SK-N-SH (cell line): ENCODE measurements at regions not wholly inside any gene's neighbourhood (a gene's known extent, or its start where the extent isn't known, plus 50 kb on each side); places are given as distances from the start of the nearest gene placed in this dataset.

Source experiments
- CTCF ChIA-PET: fragments of 300-600, 350-600 bp; formaldehyde crosslinking; extraction: SDS; loops from one replicate; lab custom pipeline; 2021; lab: Yijun Ruan, JAX
- POLR2A ChIA-PET: fragments of 350-600 bp; sonication (Branson Sonifier 250); formaldehyde crosslinking; extraction: SDS; loops from one replicate; lab custom pipeline; 2020; ENCODE audit warnings: antibody characterized with exemption, inconsistent platforms; lab: Yijun Ruan, JAX
- DNase-seq: peaks from one replicate; pipeline ENCODE4 v3.0.0; 2012
- H2AFZ ChIP-seq: fragments of 200-600 bp; sonication (generic); 2 replicates; pipeline ENCODE4 v1.8.1; 2016; ENCODE audit warnings: antibody characterized with exemption, mild to moderate bottlenecking, low read depth
- H3F3A ChIP-seq: fragments of 200-600 bp; sonication (generic); replicated peaks from 2 replicates; pipeline ENCODE3; 2016; ENCODE audit warnings: antibody characterized with exemption, mild to moderate bottlenecking; ENCODE audit not compliant: insufficient read depth
- H3K27ac ChIP-seq, 2 experiments: fragments of 200-500 bp in 1 of 2; fragments of 200-600 bp in 1 of 2; sonication (Bioruptor generic) in 1 of 2; sonication (generic), shearing (Covaris generic) in 1 of 2; 2 replicates each; pipeline versions ENCODE4 v1.5.1 to v1.6.1; 2014 to 2016; ENCODE audit warnings: low read depth in 2 of 2, inconsistent platforms in 1 of 2, low read length in 1 of 2, mild to moderate bottlenecking in 1 of 2, mixed read lengths in 1 of 2
- H3K27me3 ChIP-seq: fragments of 200-600 bp; sonication (generic), shearing (Covaris generic); 2 replicates; pipeline ENCODE4 v1.6.1; 2016; ENCODE audit warnings: mixed run types; ENCODE audit not compliant: insufficient read depth
- H3K36me3 ChIP-seq, 2 experiments: fragments of 200-500 bp in 1 of 2; fragments of 200-600 bp in 1 of 2; sonication (Bioruptor generic) in 1 of 2; sonication (generic) in 1 of 2; replicated peaks in 1 of 2; 2 replicates each; pipeline versions ENCODE3 to v1.5.1; 2014 to 2016; ENCODE audit warnings: low read length in 1 of 2, mild to moderate bottlenecking in 1 of 2; ENCODE audit not compliant: insufficient read depth in 2 of 2, control insufficient read depth in 1 of 2
- H3K4me1 ChIP-seq, 2 experiments: fragments of 200-500 bp in 1 of 2; fragments of 200-600 bp in 1 of 2; sonication (Bioruptor generic) in 1 of 2; sonication (generic), shearing (Covaris generic) in 1 of 2; 2 replicates each; pipeline versions ENCODE4 v1.5.1 to v1.6.1; 2014 to 2016; ENCODE audit warnings: low read depth in 1 of 2, low read length in 1 of 2, mixed run types in 1 of 2; ENCODE audit not compliant: insufficient read depth in 2 of 2, control insufficient read depth in 1 of 2
- H3K4me2 ChIP-seq: fragments of 200-600 bp; sonication (generic), shearing (Covaris generic); 2 replicates; pipeline ENCODE4 v1.6.1; 2017; ENCODE audit warnings: mixed run types
- H3K4me3 ChIP-seq, 2 experiments: fragments of 200-500 bp in 1 of 2; fragments of 200-600 bp in 1 of 2; sonication (Bioruptor generic) in 1 of 2; sonication (generic), shearing (Covaris generic) in 1 of 2; 2 replicates each; pipeline versions ENCODE4 v1.5.1 to v1.8.1; 2014 to 2016; ENCODE audit warnings: low read depth in 2 of 2, inconsistent platforms in 1 of 2, low read length in 1 of 2, mild to moderate bottlenecking in 1 of 2, mixed read lengths in 1 of 2, moderate library complexity in 1 of 2
- H3K79me2 ChIP-seq: fragments of 200-600 bp; sonication (generic); 2 replicates; pipeline ENCODE4 v1.8.1; 2017; ENCODE audit warnings: mild to moderate bottlenecking; ENCODE audit not compliant: insufficient read depth
- H3K9ac ChIP-seq: fragments of 200-600 bp; sonication (generic); 2 replicates; pipeline ENCODE4 v1.6.1; 2017; ENCODE audit warnings: mixed run types
- H3K9me2 ChIP-seq: fragments of 200-600 bp; sonication (generic); 2 replicates; pipeline ENCODE4 v1.6.1; 2017; ENCODE audit warnings: mixed run types
- H3K9me3 ChIP-seq: fragments of 200-600 bp; sonication (generic); 2 replicates; pipeline ENCODE4 v1.6.1; 2017; ENCODE audit warnings: mixed run types, mild to moderate bottlenecking, moderate library complexity
- H4K20me1 ChIP-seq: fragments of 200-600 bp; sonication (generic); 2 replicates; pipeline ENCODE4 v1.6.1; 2017; ENCODE audit warnings: mild to moderate bottlenecking, mixed run types; ENCODE audit not compliant: insufficient read depth
- CTCF ChIP-seq: fragments of 200-600 bp; sonication (generic); IDR thresholded peaks from 2 replicates; pipeline ENCODE4 v1.6.1; 2017; ENCODE audit warnings: antibody characterized with exemption, mild to moderate bottlenecking, moderate library complexity
- FOXM1 ChIP-seq: IDR thresholded peaks from 2 replicates; pipeline ENCODE4 v1.4.0; 2012; ENCODE audit warnings: low read depth, mild to moderate bottlenecking
- GABPA ChIP-seq: IDR thresholded peaks from 2 replicates; pipeline ENCODE4 v1.4.0; 2012; ENCODE audit warnings: low read depth, mild to moderate bottlenecking
- JUND ChIP-seq: IDR thresholded peaks from 2 replicates; pipeline ENCODE4 v1.4.0; 2012
- NFIC ChIP-seq: IDR thresholded peaks from 2 replicates; pipeline ENCODE4 v1.4.0; 2012; ENCODE audit warnings: borderline replicate concordance
- POLR2AphosphoS5 ChIP-seq: IDR thresholded peaks from 2 replicates; pipeline ENCODE4 v1.6.1; 2012; ENCODE audit warnings: low read depth, low read length
- RCOR1 ChIP-seq: fragments of 150-350 bp; IDR thresholded peaks from 2 replicates; pipeline ENCODE4 v1.6.1; 2017; ENCODE audit warnings: antibody characterized with exemption, low read length
- RFX5 ChIP-seq: IDR thresholded peaks from 2 replicates; pipeline ENCODE4 v1.6.1; 2012; ENCODE audit warnings: mild to moderate bottlenecking, improper control_type of control experiment, low read length
- RXRA ChIP-seq: IDR thresholded peaks from 2 replicates; pipeline ENCODE4 v1.4.0; 2012; ENCODE audit warnings: low read depth, mild to moderate bottlenecking, borderline replicate concordance
- SIN3A ChIP-seq: IDR thresholded peaks from 2 replicates; pipeline ENCODE4 v1.6.1; 2012; ENCODE audit warnings: low read depth, mild to moderate bottlenecking, low read length, moderate library complexity, borderline replicate concordance
- TAF1 ChIP-seq: IDR thresholded peaks from 2 replicates; pipeline ENCODE4 v1.6.1; 2012; ENCODE audit warnings: low read depth, mild to moderate bottlenecking, low read length, moderate library complexity, borderline replicate concordance
- YY1 ChIP-seq: IDR thresholded peaks from 2 replicates; pipeline ENCODE4 v1.4.0; 2012; ENCODE audit warnings: low read depth, mild to moderate bottlenecking
- ZBTB33 ChIP-seq: IDR thresholded peaks from 2 replicates; pipeline ENCODE4 v1.4.0; 2012; ENCODE audit warnings: low read depth, borderline replicate concordance
- WGBS: methylation state at CpG from one replicate; pipeline ENCODE4 v1.1.6; 2017; ENCODE audit warnings: low lambda C conversion rate; 5-methylcytosine and 5-hydroxymethylcytosine counted together
- TF ChIP-seq, protein P1 (sequence below): fragments of 150-350 bp; IDR thresholded peaks from 2 replicates; pipeline ENCODE4 v1.6.1; 2017; ENCODE audit warnings: antibody characterized with exemption, low read length, low read depth, borderline replicate concordance

GRCh38 chr9:107627781-107628180, 138.2 kb upstream of the KLF4 start (continued):
- TF ChIP-seq POLR2AphosphoS5: no peak
- TF ChIP-seq SIN3A: no peak

DNA sequence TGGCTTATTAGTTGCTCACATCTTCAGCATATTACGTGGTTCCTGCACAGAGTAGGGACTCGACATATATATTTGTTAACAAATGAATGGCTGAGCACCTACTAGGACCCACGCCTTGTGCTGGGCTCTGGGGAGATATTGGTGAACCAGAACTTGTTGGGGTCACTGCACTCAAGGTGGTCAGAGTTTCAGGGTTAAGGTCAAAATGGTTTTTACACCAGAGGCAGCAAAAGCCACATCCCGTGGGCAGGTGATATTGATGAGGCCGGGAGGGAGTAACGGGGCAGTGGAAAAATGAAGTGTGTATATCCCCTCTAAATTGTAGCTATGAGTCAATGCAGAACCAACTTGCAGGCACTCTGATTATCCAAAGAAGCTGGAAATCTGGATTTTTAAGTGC, 136.5 kb upstream of the KLF4 start:
- Histone ChIP-seq H3K36me3 (no peaks in the 10 kb centered on the region), H3K4me2 (no peak overlapping the region), H3K9me2 (no peaks in the 10 kb centered on the region), H2AFZ (no peak overlapping the region), H3K4me3 (no peak overlapping the region), H3K27me3 (peaks cover 27% of the 10 kb centered on the region), H3F3A (no peaks in the 10 kb centered on the region), H3K4me1 (no peaks in the 10 kb centered on the region), H3K79me2 (no peaks in the 10 kb centered on the region), H3K9ac (no peak overlapping the region), H4K20me1 (no peaks in the 10 kb centered on the region), H3K27ac (no peak overlapping the region), H3K9me3 (no peaks in the 10 kb centered on the region)
- CTCF ChIA-PET: no interaction called here
- POLR2A ChIA-PET: no interaction called here
- 24% methylated on average over 6 of the region's 6 CpGs for WGBS
- TF ChIP-seq YY1: no peak
- TF ChIP-seq RCOR1: no peak
- no peak for TF ChIP-seq SIN3A
- TF ChIP-seq RFX5: no peak
- TF ChIP-seq JUND: no peak
- no peak for TF ChIP-seq FOXM1
- TF ChIP-seq CTCF: no peak
- TF ChIP-seq, protein P1, sequence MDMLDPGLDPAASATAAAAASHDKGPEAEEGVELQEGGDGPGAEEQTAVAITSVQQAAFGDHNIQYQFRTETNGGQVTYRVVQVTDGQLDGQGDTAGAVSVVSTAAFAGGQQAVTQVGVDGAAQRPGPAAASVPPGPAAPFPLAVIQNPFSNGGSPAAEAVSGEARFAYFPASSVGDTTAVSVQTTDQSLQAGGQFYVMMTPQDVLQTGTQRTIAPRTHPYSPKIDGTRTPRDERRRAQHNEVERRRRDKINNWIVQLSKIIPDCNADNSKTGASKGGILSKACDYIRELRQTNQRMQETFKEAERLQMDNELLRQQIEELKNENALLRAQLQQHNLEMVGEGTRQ: no peak
- TF ChIP-seq NFIC: no peak
- no peak for TF ChIP-seq RXRA
- TF ChIP-seq TAF1: no peak
- no peak for TF ChIP-seq ZBTB33
- no peak for TF ChIP-seq GABPA
- DNase-seq: no peak
